Amniotic stem cell (primary cell): ENCODE measurements at regions not wholly inside any gene's neighbourhood (a gene's known extent, or its start where the extent isn't known, plus 50 kb on each side); places are given as distances from the start of the nearest gene placed in this dataset.
"Not testable (repeated sequence)": the region's sequence is repeated elsewhere in the genome, so short reads cannot be mapped to it uniquely, and the experiment has no call there.

ENCODE experiments used
- DNase-seq: peaks from one replicate; lab custom pipeline; 2025; lab: John Stamatoyannopoulos, UW

DNA sequence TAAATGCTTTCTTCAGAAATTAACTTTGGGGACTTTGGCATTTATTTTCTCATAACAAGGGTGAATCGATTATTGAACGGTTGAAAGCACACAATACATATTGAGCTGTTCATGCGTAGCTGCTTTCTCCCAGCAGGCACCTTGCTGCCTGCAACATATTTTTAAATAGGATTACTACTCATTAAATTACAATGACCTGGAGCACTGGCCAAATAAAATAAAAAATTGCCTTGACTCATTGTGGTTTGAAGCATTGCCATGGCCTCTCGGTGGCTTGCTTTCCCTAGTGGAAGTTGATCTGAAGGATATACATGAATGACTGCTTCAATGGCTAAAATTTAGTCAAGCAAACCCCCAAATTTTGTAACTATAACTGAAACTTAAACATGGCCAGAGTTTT is 181.6 kb upstream of the NUDT12 start:
- DNase-seq = peak; percentile 6

DNA sequence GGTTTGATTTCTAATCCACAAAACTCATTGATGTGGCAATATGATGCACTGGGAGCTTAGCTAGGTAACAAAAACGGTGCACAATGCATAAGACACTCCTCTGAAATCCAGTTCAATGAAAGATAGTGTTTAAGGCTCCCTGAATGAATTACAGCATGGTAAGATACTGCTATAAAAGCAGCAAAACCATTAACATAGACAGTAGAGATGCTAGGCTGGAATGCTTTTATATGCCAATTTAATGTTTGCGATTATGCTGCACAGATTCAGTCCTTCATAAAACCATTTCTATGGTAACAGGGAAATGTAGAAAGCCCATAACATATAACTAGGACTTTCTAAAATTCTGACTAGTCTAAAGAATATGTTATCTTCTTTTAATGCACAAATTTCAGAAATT is 180.8 kb upstream of the NUDT12 start:
- no peak for DNase-seq

DNA sequence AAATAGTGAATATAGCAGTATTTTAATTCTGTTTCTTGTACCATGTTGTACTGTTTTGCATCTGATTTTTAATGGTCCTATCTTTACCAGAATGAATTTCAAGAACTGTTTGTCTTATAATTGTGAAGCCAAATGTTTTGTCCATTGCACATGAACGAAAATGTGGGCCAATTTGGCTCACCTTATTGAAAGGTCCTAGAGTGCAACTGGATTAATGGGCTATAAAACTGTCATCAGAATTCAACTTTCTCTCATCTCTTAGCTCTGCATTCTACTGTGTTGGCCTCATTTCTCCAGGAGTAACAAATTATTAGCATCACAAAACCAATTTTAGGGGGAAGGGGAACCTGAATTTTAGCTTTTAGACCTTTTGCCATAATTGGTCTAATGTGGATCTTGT is 179.4 kb upstream of the NUDT12 start:
- DNase-seq = no peak

DNA sequence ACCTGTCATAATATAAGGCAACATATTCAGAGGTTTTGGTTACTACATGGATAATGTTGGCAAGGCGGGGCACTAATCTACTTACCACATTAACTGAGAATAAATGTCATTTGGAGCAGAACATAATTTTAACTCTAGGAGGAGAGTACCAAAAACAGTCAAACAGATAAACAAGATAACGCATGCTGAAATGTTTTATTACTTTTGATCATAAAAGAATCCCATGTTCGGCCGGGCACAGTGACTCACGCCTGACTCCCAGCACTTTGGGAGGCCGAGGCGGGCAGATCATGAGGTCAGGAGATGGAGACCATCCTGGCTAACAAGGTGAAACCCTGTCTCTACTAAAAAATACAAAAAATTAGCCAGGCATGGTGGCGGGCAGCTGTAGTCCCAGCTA is 173.8 kb upstream of the NUDT12 start:
- not testable (repeated sequence) for DNase-seq

DNA sequence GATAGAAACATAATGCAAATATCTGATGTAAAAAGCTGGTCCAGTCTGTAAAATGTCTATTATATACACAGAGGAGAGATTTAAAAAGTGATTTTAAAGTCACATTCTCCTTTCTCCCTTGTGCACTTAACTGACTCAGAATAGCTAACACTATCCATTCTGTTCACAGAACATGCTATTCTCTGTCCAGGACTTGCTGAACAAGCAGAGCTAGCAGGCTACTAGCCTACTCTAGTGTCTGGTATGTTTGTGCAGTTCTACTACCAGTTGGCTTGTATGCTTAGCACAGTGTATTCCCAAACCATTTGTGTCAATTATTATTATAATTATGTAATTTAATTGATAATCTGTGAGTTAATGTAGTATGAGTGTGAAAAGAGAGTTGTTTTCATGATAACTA is 161.7 kb upstream of the NUDT12 start:
- no peak for DNase-seq

DNA sequence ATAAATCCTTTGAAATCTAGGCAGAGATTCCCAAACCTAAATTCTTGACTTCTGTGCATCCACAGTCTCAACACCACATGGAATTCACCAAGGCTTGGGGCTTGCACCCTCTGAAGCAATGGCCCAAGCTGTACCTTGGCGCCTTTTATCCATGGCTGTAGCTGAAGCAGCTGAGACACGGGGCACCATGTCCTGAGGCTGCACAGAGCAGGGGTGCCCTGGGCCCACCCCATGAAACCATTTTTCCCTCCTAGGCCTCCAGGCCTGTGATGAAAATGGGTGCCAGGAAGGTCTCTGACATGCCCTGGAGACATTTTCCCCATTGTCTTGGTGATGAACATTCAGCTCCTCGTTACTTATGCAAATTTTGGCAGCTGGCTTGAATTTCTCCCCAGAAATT is 158.6 kb upstream of the NUDT12 start:
- DNase-seq = no peak

DNA sequence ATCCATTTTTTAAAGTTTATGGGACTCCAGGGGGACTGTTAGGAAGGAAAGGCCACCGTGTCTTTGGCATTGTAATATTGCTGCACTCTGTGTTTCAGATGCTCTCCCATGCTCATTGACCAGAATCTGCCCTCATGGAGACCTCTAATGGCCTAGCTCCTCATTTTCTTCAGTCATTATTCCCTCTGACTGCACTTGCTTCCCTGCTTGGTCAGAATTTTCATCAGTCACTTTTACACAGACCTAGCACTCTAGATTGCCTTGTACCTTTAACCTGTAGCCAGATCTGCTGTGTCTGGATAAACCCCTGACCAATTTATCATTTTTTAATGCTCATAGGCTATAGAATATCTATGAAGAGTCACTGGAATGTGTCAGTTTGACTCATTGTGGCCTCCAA is 155.5 kb upstream of the NUDT12 start:
- no peak for DNase-seq

DNA sequence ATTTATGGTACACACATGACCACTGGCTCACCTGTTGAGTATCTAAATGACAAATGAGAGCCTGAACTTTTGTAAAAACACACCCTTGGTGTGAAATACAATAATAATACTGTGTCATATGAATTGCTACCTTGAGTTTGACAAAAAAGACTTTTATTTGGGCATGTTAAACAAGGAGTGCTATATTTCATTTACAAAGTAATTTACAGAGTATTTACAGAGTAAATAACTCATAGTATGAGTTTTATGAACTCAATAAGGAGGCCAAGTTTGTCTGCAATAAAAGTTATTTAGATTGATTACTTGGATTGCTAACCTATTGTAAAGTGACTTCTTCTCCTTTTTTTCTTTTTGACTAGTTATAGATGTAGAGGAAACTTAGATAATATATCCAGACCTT is 146.0 kb upstream of the NUDT12 start:
- no peak for DNase-seq

DNA sequence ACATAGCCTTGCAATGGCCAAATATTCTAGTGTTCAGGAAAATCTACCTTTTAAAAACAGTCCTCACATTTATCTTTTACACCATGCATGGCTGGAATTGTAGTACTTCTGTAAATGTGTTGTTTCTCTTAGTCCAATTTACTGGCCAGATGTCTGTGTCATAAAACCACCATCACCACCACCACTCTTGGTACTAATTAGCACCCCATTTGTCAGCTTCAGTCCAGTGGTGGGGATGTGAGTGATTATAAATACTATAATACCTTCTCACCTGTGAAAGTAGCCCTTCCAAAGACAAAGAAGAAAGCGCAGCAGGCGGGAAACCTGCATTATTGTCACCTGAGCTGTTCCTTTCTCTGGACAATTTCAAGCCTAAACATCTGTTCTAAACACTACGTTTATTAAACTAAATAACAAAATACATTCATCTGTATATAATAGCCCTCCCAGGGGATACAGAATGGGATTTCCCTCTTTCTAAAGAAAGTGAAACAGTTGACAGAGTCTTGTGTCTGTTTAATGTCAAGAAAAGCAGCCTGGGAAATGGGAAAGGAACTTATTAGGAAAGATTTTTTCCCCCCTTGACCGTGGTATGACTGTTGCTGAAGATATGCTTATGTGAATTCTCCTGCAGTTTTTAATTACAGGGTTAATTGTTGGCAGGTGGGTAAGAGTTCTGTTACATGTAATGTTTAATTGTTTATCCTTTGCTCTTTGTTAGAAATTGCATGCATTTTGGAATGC is 144.5 kb upstream of the NUDT12 start:
- no peak for DNase-seq

DNA sequence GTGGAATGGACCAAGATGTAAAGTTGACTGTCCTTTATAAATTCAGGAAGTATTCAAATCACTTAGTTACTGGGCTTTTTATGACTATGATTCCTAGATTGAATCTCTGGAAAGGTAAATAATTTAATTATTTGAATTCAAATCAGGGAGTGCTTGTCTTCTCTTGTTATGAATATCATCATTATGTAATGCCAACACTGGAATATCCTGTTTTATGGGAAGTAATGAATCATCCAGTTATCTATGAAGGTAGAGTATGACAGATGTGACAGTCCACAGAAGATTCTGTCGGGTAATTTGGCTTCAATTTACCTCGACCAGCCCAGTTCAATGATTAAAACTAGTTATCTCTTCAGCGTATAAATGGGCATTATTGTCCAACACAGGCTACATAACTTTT is 141.0 kb upstream of the NUDT12 start:
- no peak for DNase-seq

DNA sequence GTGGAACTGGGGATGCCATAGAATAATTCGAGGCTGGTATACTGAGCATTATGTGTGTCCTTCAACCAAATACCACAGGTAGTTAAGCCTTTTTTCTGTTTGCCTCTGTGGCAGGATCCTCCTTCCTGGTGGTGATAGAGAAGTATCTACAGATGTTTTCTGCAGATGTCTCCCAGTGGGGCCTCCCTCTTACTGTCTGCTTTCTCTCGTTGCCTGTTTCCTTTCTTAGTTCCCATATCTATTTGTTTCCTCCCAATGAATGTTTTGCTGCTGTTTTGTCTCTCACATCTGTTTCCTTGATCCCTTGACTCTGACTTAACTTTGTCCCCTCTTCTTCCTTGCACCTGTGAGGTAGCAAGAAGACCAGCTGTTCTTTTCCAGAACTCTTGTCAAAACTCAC is 130.9 kb upstream of the NUDT12 start:
- DNase-seq = no peak

DNA sequence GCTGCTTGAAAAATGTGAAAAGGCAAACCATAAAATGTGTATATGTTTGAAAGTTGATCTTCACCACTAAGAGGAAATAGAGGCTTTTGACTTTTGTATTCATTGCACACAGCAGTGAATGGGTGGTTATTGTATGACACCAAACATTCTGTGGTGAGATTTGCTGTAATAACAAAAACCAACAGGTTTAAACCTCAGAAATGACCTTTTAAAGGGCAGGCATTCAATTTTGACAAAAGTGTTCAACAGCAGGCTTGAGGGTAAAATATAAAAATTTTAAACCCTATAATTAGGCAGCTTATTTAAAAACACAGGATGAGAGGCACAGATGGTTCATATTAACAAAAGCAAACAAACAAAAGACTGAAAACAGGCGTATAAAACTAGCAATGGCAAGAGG is 128.1 kb upstream of the NUDT12 start:
- DNase-seq = no peak

DNA sequence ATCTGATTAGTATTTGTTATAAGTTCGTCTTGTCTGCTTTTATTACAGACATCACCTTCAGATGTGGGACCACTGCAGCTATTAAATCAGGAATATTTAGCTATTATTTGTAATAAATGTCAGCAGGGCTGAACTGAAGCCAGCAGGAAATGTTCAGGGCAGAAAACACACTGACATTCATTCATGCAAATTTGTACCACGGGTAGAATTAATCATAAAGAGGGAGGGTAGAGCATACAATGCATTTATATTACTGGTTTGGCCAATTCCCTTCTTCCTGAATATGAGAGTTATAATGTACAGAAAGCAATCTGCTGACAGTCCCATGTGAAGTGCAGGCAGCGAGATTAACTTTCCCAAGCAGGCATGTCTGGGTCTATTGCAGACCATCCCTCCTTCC is 117.3 kb upstream of the NUDT12 start:
- no peak for DNase-seq

DNA sequence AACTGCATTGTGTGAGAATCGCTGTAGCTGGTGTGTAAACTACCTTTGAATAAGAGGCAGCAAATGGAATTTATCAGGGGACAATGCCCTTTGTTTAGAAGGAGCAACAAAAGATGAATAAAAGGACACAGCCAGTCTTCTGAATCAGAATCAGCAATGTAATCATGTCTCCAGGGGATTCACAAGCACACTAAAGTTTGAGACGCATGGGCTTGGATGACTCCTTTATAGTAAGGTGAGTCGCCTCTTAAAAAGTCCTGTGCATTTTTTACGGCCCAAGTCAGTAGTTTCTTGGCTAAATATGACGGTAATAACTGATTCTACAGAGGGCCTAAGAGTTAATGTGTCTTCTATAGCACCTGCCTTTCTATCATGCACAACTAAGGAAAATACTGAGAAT is 113.6 kb upstream of the NUDT12 start:
- DNase-seq = peak; percentile 28

DNA sequence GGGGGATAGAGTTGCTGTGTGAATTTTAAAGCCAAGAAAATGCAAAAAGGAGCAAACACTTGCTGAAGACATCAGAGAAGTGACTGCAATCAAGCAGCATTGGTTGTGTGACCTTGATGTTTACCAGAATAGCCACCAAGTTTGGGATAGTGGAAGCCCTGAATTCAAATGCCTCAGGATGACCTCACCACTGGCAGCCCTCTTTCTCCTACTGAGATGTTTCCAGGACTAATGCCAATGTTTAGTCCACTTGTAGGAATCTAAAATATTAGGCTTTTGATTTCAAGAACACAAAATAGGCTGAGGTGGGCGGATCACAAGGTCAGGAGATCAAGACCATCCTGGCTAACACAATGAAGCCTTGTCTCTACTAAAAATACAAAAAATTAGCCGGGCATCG is 112.2 kb upstream of the NUDT12 start:
- DNase-seq = no peak

DNA sequence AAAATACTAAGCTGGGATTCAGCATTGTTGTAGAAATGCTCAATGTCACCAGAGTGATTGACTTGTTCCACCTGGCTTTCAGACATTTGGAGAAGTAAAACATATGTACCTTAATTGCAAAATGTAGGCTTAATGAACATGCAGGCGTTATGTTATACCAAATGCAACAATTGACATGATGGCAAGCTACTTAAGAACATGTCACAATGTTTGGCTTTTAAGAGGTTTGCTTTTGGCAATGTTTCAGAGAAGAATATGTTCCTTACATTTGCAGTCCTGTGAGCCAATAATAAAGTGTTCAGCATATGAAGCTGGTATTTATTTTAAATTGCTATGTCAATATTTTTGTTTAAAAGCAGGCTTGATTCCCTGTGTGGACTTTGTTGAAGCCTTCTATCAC is 111.7 kb upstream of the NUDT12 start:
- DNase-seq = no peak

DNA sequence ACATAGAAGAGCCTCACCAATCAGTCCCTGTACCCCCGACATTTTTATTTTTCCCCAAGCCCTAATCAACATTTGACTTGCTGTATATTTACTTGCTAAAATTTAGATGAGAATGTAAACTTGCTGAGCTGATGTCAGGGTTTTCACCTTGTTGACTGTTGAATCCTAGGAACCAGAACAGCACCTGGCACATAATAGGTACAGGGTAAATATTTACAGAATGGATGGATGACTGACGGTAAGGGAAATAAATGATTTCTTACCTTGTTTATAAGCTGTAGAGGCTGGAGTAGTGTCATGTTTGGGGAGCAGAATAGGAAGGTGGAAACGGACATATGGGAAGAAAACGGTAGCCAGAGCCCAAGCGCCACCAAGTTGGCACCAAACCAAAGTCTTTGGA is 107.0 kb upstream of the NUDT12 start:
- no peak for DNase-seq

DNA sequence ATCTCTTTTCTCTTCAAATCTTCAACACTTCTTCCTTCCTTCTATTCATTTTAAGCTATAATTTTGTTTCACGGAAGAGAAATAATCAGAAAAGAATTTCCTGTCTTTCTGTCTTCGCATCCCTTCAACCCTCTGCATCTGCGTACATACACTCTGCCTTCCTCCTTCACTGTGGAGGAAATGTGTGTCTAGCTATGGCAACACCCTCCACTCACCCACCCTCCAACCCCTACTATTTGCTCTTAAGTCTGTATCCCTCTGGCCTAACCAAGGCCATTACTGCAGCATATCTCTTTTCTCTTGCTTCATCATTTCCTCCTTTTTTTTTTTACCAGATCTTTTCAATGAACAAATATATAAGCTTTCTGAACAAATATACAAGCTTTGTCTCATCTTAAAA is 105.7 kb upstream of the NUDT12 start:
- DNase-seq = no peak

DNA sequence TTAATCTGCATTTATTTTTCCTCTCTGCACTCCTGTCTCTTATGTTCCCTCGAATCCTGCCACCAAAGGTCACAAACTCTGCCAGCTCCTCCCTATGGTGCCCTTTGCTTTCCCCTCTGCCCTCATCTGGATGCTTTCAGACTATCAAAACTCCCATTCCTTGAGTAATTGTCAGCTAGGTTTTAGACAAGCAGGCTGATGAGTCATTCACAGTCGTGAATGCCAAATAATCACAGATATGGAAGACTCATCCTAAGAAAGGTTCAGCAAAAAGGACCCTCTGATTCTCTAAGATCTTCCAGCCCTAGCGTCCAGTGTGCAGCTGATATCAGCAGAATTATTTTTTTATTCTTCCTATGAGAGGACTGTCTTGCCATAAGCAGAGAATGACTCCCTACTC is 104.5 kb upstream of the NUDT12 start:
- no peak for DNase-seq

DNA sequence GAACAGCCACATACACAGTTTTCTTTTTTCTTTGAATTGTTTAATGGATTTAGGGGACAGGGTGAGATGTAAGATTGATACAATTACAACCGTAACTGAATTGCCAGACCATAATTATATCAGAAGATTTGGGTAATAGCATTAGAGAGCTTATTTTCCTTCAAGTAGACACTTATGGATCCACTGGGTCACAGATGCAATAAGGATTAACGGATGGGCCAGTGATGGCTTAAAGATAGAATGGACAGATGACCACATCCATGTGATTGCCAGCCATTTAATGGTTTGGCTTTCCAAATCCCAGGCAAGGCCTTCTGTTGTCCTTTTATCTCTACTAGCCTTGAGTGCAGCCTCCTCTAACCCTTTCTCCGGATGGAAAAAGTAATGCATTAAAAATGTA is 94.7 kb upstream of the NUDT12 start:
- DNase-seq = no peak

DNA sequence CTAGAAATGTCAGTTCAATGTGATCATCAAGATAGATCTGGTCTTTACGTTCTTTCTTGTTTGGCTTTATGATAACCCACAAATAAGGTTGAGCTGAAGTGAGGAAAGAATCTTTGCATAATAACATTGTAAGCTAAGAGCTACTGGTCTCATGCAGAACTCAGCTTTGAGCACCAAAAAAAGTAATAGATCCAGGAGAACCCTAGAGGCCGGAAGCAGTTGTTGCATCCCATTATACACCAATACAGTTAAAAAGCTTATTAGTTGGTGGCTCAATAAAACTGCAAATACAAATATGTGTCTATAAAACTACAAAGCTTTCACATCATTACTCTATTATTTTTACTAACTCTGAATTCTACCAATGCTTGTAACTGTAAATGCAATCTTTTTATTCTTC is 85.5 kb upstream of the NUDT12 start:
- DNase-seq = no peak

DNA sequence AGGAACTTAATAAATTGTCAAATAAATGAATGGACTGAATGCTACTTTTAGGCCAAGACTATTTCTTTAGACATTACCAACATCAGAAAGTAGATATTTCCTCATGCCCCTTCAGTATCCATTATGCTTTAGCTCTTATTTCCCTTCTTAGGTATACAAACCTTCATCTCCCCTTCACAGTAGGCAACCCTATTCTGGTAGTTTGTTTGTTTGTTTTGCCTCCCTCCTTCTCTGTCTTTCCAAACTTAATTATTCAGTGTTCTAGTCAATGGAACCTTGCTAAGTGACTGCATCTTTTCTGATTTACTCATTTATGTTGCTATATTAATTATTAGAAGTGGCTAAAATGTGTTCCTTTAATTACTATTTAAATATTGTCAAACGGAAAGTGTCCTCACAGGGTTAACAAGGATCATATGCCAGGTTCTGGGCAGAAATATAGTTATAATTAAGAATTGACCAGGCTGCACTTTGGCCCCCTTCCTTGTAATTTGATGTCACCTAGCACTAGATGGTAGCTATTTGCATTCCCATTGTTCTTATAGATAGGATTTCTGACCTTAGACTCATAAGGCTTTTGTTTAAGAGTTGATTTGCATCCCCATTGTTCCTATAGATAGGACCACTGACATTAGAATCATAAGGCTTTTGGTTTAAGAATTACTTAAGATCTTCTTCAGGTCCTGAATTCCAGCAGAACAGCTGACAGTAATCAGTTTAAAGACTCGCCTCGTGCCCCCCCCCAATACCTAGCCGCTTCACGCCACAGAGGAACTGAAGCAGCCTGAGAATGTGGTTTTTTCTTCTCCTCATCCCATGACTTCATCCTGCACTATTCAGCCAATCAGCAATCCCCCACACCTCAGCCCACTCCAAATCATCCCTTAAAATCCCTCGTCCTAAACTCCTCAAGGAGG is 84.4 kb upstream of the NUDT12 start:
- DNase-seq = no peak

DNA sequence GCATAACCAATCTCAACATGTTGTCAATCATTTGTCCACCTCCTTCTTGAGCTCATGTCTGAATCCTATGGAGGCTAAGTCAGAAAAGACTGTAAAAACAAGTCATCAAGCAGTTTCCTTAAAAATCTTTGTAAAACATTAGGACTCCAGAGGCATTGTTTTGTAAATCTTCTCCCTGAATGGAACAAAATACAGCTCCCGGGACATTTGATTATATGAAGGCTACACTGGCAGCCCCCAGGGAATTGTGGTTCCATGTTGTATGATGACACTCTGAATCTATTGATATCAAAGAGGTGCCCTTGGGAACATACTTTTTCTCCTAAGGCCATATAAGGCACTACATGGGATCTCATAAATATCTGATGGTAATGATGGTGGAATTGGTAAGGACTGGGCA is 83.2 kb upstream of the NUDT12 start:
- DNase-seq = no peak

DNA sequence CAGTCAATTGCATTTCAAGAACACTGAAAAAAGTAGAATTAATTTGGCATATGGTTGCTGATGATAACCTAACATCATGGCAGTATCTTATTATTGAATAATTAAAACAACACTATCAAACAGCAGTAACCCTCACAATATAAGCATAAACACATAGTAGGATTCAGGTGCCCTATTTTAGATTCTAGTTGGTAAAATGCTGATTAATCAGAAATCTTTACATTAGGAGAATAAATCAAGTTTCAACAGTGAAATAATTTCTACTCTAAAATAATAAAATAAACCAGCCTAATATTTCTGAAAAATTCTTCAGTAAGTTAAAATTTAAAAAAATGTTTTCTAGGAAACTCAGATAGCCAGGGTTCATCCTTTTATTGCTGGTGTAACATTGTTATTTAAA is 76.4 kb upstream of the NUDT12 start:
- no peak for DNase-seq
